H1 (cell line): ENCODE measurements at regions not wholly inside any gene's neighbourhood (a gene's known extent, or its start where the extent isn't known, plus 50 kb on each side); places are given as distances from the start of the nearest gene placed in this dataset.

ENCODE experiments used
- CTCF ChIA-PET: fragments of 300-600 bp; sonication (Branson Sonifier 250); formaldehyde crosslinking; loops from one replicate; lab custom pipeline; 2021; ENCODE audit not compliant: partially characterized antibody; lab: Charles Lee
- POLR2A ChIA-PET: fragments of 300-600 bp; sonication (Branson Sonifier 250); formaldehyde crosslinking; loops from one replicate; lab custom pipeline; 2021; ENCODE audit warnings: inconsistent platforms; ENCODE audit not compliant: partially characterized antibody; lab: Charles Lee
- DNase-seq, 2 experiments: peaks; one replicate each; pipeline versions ENCODE4 v3.0.0 to v3.0.0-alpha.2; 2010 to 2022; ENCODE audit warnings: low spot score in 2 of 2, low read depth in 1 of 2, mixed read lengths in 1 of 2
- FAIRE-seq: peaks from 2 replicates; lab custom pipeline; 2011; peaks lifted over from hg19 to GRCh38; lab: Jason Lieb, UNC
- H2AFZ ChIP-seq: 2 replicates; pipeline ENCODE4 v1.8.1; 2012; ENCODE audit warnings: low read length, inconsistent platforms
- H2AK5ac ChIP-seq: 2 replicates; pipeline ENCODE4 v1.6.1; 2013; ENCODE audit warnings: low read depth, low read length
- H2BK120ac ChIP-seq: replicated peaks from 2 replicates; pipeline ENCODE3; 2013; ENCODE audit warnings: low read depth, low read length, inconsistent platforms
- H2BK12ac ChIP-seq: 2 replicates; pipeline ENCODE4 v1.6.1; 2013; ENCODE audit warnings: low read depth, low read length
- H2BK15ac ChIP-seq: 2 replicates; pipeline ENCODE4 v1.6.1; 2013; ENCODE audit warnings: low read length
- H2BK20ac ChIP-seq: 2 replicates; pipeline ENCODE4 v1.6.1; 2013; ENCODE audit warnings: low read length
- H2BK5ac ChIP-seq: 2 replicates; pipeline ENCODE4 v1.6.1; 2013; ENCODE audit warnings: low read depth, low read length
- H3K14ac ChIP-seq: 2 replicates; pipeline ENCODE4 v1.6.1; 2013; ENCODE audit warnings: inconsistent platforms; ENCODE audit not compliant: insufficient read length
- H3K18ac ChIP-seq: 2 replicates; pipeline ENCODE4 v1.6.1; 2013; ENCODE audit warnings: low read length; ENCODE audit errors: extremely low read depth
- H3K23ac ChIP-seq: 2 replicates; pipeline ENCODE4 v1.6.1; 2013; ENCODE audit warnings: inconsistent platforms; ENCODE audit not compliant: insufficient read length
- H3K23me2 ChIP-seq: 2 replicates; pipeline ENCODE4 v1.6.1; 2013; ENCODE audit warnings: low read depth, low read length
- H3K27ac ChIP-seq: 2 replicates; pipeline ENCODE4 v1.6.1; 2011; ENCODE audit warnings: low read depth, low read length, inconsistent platforms
- H3K27me3 ChIP-seq, 4 experiments: replicated peaks in 1 of 4; 1 replicate in 1 of 4; 2 replicates in 3 of 4; pipeline versions ENCODE4 v1.6.1 to v1.8.1; 2011 to 2013; ENCODE audit warnings: low read length in 3 of 4, mild to moderate bottlenecking in 3 of 4, inconsistent platforms in 2 of 4, mixed read lengths in 2 of 4, moderate library complexity in 1 of 4; ENCODE audit not compliant: control insufficient read depth in 3 of 4, insufficient read depth in 3 of 4; ENCODE audit errors: extremely low read depth in 1 of 4
- H3K36me3 ChIP-seq, 4 experiments: 2 replicates each; pipeline versions ENCODE4 v1.6.1 to v1.8.1; 2011 to 2013; ENCODE audit warnings: mild to moderate bottlenecking in 4 of 4, low read length in 3 of 4, moderate library complexity in 2 of 4, control low read depth in 1 of 4, inconsistent platforms in 1 of 4; ENCODE audit not compliant: insufficient read depth in 4 of 4, control insufficient read depth in 2 of 4
- H3K4ac ChIP-seq: replicated peaks from 2 replicates; pipeline ENCODE3; 2013; ENCODE audit warnings: low read length, low read depth, mixed read lengths, inconsistent platforms; ENCODE audit not compliant: insufficient read length
- H3K4me1 ChIP-seq, 4 experiments: replicated peaks in 1 of 4; 1 replicate in 1 of 4; 2 replicates in 3 of 4; pipeline versions ENCODE4 v1.6.1 to v1.8.1; 2011 to 2013; ENCODE audit warnings: low read length in 3 of 4, inconsistent platforms in 2 of 4, mixed read lengths in 1 of 4; ENCODE audit not compliant: insufficient read depth in 4 of 4, control insufficient read depth in 3 of 4
- H3K4me2 ChIP-seq, 2 experiments: 2 replicates each; pipeline versions ENCODE4 v1.6.1 to v1.8.1; 2011 to 2013; ENCODE audit warnings: low read depth in 2 of 2, low read length in 2 of 2, control low read depth in 1 of 2, inconsistent platforms in 1 of 2, mild to moderate bottlenecking in 1 of 2; ENCODE audit not compliant: insufficient read depth in 1 of 2
- H3K4me3 ChIP-seq, 4 experiments: fragments of 200-600, 300-600 bp in 1 of 4; sonication (generic), shearing (Covaris generic), sonication (Bioruptor Twin) in 1 of 4; 2 replicates each; pipeline versions ENCODE4 v1.5.1 to v1.8.1; 2011 to 2016; ENCODE audit warnings: low read length in 4 of 4, low read depth in 3 of 4, control low read depth in 2 of 4, inconsistent platforms in 2 of 4, mild to moderate bottlenecking in 2 of 4, mixed read lengths in 1 of 4, moderate library complexity in 1 of 4; ENCODE audit not compliant: insufficient read depth in 2 of 4; ENCODE audit errors: extremely low read depth in 1 of 4
- H3K56ac ChIP-seq: replicated peaks from 2 replicates; pipeline ENCODE3; 2013; ENCODE audit warnings: low read depth, mild to moderate bottlenecking, mixed read lengths, low read length, inconsistent platforms; ENCODE audit not compliant: insufficient read length
- H3K79me1 ChIP-seq: 2 replicates; pipeline ENCODE4 v1.6.1; 2013; ENCODE audit warnings: low read depth, low read length, control low read depth
- H3K79me2 ChIP-seq, 2 experiments: 2 replicates each; pipeline versions ENCODE4 v1.6.1 to v1.8.1; 2012 to 2013; ENCODE audit warnings: low read length in 2 of 2, mild to moderate bottlenecking in 2 of 2, inconsistent platforms in 1 of 2; ENCODE audit not compliant: insufficient read depth in 2 of 2, control insufficient read depth in 1 of 2
- H3K9ac ChIP-seq, 4 experiments: replicated peaks in 1 of 4; 1 replicate in 1 of 4; 2 replicates in 3 of 4; pipeline versions ENCODE4 v1.6.1 to v1.8.1; 2011 to 2013; ENCODE audit warnings: low read depth in 3 of 4, low read length in 3 of 4, control low read depth in 2 of 4, mild to moderate bottlenecking in 2 of 4, moderate library complexity in 2 of 4, inconsistent platforms in 1 of 4; ENCODE audit errors: extremely low read depth in 1 of 4
- H3K9me3 ChIP-seq, 2 experiments: 2 replicates each; pipeline versions ENCODE4 v1.6.1 to v1.8.1; 2012 to 2013; ENCODE audit warnings: mild to moderate bottlenecking in 2 of 2, moderate library complexity in 2 of 2, control low read depth in 1 of 2, inconsistent platforms in 1 of 2, low read depth in 1 of 2, low read length in 1 of 2, mixed read lengths in 1 of 2; ENCODE audit not compliant: insufficient read depth in 2 of 2
- H4K20me1 ChIP-seq, 2 experiments: replicated peaks in 1 of 2; 2 replicates each; pipeline versions ENCODE3 to v1.8.1; 2011 to 2013; ENCODE audit warnings: inconsistent platforms in 2 of 2, low read length in 2 of 2, mild to moderate bottlenecking in 1 of 2; ENCODE audit not compliant: insufficient read depth in 2 of 2, control insufficient read depth in 1 of 2
- H4K5ac ChIP-seq: 2 replicates; pipeline ENCODE4 v1.6.1; 2013; ENCODE audit warnings: low read length, low read depth, mixed read lengths, inconsistent platforms; ENCODE audit not compliant: insufficient read length
- H4K8ac ChIP-seq: 2 replicates; pipeline ENCODE4 v1.8.0; 2013; ENCODE audit warnings: mild to moderate bottlenecking, moderate library complexity, low read length, inconsistent platforms; ENCODE audit not compliant: insufficient read depth; ENCODE audit errors: extremely low read depth
- H4K91ac ChIP-seq: replicated peaks from 2 replicates; pipeline ENCODE3; 2013; ENCODE audit warnings: low read length, mixed read lengths, inconsistent platforms; ENCODE audit not compliant: insufficient read length
- BCL11A ChIP-seq, 2 experiments: IDR thresholded peaks; one replicate each; pipeline ENCODE4 v1.6.1; 2011; ENCODE audit warnings: low read depth in 2 of 2, low read length in 2 of 2, mild to moderate bottlenecking in 2 of 2
- CEBPB ChIP-seq: IDR thresholded peaks from 2 replicates; pipeline ENCODE4 v1.6.1; 2012; ENCODE audit warnings: low read depth, low read length
- FOSL1 ChIP-seq: IDR thresholded peaks from 2 replicates; pipeline ENCODE4 v1.6.1; 2011; ENCODE audit warnings: mild to moderate bottlenecking, low read depth, low read length, moderate library complexity; ENCODE audit not compliant: insufficient read depth
- POLR2A ChIP-seq, 2 experiments: IDR thresholded peaks; 1 replicate in 1 of 2; 2 replicates in 1 of 2; pipeline ENCODE4 v1.6.1; 2011; ENCODE audit warnings: low read depth in 2 of 2, low read length in 2 of 2, mild to moderate bottlenecking in 2 of 2; ENCODE audit errors: control extremely low read depth in 1 of 2
- RAD21 ChIP-seq, 2 experiments: IDR thresholded peaks in 1 of 2; conservative IDR thresholded peaks in 1 of 2; 2 replicates each; pipeline ENCODE4 v1.6.1; 2011; ENCODE audit warnings: low read depth in 2 of 2, low read length in 2 of 2, improper control_type of control experiment in 1 of 2, inconsistent platforms in 1 of 2, mild to moderate bottlenecking in 1 of 2, moderate library complexity in 1 of 2
- RNF2 ChIP-seq: fragments of 200-900, 300-1000 bp; sonication (generic); IDR thresholded peaks from 2 replicates; pipeline ENCODE4 v1.7.1; 2016; ENCODE audit warnings: borderline replicate concordance, low read depth, mild to moderate bottlenecking, antibody characterized with exemption, low read length; ENCODE audit not compliant: poor library complexity, severe bottlenecking; ENCODE audit errors: missing control alignments
- SIRT6 ChIP-seq: IDR thresholded peaks from one replicate; pipeline ENCODE4 v1.7.1; 2012; ENCODE audit warnings: low read length, inconsistent platforms
- SP1 ChIP-seq: IDR thresholded peaks from 2 replicates; pipeline ENCODE4 v1.6.1; 2011; ENCODE audit warnings: low read depth, low read length
- WGBS, 2 experiments: shearing (Covaris generic) in 1 of 2; methylation state at CpG; one replicate each; pipeline versions ENCODE4 v1.1.6 to v1.1.7; 2013 to 2015; ENCODE audit warnings: low lambda C conversion rate in 2 of 2, mixed read lengths in 2 of 2, inconsistent platforms in 1 of 2, low coverage in 1 of 2, missing lambda C conversion rate in 1 of 2; ENCODE audit not compliant: insufficient replicate concordance in 2 of 2, insufficient coverage in 1 of 2, insufficient read length in 1 of 2; ENCODE audit errors: extremely low coverage in 1 of 2, missing lambda C conversion rate in 1 of 2; 5-methylcytosine and 5-hydroxymethylcytosine counted together
- TF ChIP-seq, protein P1 (sequence below): IDR thresholded peaks from 2 replicates; pipeline ENCODE4 v1.6.1; 2011; ENCODE audit warnings: low read length, improper control_type of control experiment
- TF ChIP-seq, protein P2 (sequence below): IDR thresholded peaks from 2 replicates; pipeline ENCODE4 v1.6.1; 2012; ENCODE audit warnings: low read length, inconsistent platforms

DNA sequence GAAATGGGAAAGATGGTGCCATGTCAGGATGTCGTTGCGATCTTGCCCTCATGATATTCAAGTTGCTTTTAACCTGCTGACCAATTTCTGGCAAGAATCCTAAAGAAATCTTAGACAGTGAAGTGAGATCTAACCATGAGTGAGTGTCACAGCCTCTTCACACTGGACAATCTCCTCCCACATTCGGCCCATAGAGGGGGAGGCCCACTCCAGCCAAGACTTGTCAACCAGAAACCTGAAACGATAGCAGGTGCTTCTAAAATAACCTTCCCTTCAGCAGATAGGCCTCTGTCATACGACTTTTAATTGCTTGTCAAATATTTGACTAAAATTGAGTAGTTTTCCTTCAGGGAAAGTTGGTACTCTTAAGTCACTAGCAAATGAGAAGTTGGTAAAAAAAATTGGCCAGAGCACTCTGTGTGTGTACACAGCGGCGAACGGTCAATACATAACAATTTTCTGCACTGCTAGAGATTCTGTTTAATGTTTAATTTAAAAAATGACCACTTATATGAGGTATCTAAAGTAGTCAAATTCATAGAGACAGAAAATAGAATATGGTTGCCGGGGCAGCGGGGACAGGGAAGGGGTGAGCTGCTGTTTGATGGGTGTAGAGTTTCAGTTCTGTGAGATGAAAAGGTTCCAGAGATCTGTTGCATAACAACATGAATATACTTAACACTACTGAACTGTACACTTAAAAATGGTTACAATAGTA lies 110.2 kb downstream of the VAPA start:
- Histone ChIP-seq H4K8ac (no peak overlapping the region), H3K23ac (no peak overlapping the region), H3K79me2 (no peaks in the 10 kb centered on the region), H3K9ac (no peak overlapping the region), H3K4me3 (no peak overlapping the region), H3K79me1 (no peaks in the 10 kb centered on the region), H2BK15ac (no peak overlapping the region), H3K4me2 (no peak overlapping the region), H3K23me2 (no peaks in the 10 kb centered on the region), H3K27ac (no peak overlapping the region), H3K27me3 (peaks cover 0 to 2% (median under 1%) of the 10 kb centered on the region in 4 experiments; a peak in 1 of 7 replicates), H3K9me3 (peaks cover 0 to 4% of the 10 kb centered on the region in 2 experiments; a peak in 2 of 4 replicates), H3K4ac (no peak overlapping the region), H3K18ac (no peak overlapping the region), H3K36me3 (no peaks in the 10 kb centered on the region), H2BK12ac (no peak overlapping the region), H3K4me1 (no peaks in the 10 kb centered on the region), H4K20me1 (no peaks in the 10 kb centered on the region), H2AK5ac (no peak overlapping the region), H2BK20ac (no peak overlapping the region), H4K91ac (no peak overlapping the region), H3K56ac (no peak overlapping the region), H3K14ac (no peak overlapping the region), H2AFZ (no peak overlapping the region), H4K5ac (no peak overlapping the region), H2BK5ac (no peak overlapping the region), H2BK120ac (no peak overlapping the region)
- CTCF ChIA-PET = no interaction called here
- DNase-seq (no peak), FAIRE-seq (no peak)
- WGBS, 2 experiments = 83% methylated on average over 10 of the region's 10 CpGs; no CpG with 5 or more reads in 1 of the 2 experiments
- POLR2A ChIA-PET = no interaction called here
- no peak for TF ChIP-seq SP1
- TF ChIP-seq RNF2 = no peak
- TF ChIP-seq POLR2A (IDR thresholded peaks at IDR 0.05; ENCODE audit: control extremely low read depth in 1 of 2, low read depth in 2 of 2, low read length in 2 of 2) = no peak
- no peak for TF ChIP-seq RAD21 (IDR thresholded peaks at IDR 0.05 in 1 of 2, conservative IDR thresholded peaks at IDR 0.05 in 1 of 2; ENCODE audit: low read depth in 2 of 2, low read length in 2 of 2)
- TF ChIP-seq, protein P1, sequence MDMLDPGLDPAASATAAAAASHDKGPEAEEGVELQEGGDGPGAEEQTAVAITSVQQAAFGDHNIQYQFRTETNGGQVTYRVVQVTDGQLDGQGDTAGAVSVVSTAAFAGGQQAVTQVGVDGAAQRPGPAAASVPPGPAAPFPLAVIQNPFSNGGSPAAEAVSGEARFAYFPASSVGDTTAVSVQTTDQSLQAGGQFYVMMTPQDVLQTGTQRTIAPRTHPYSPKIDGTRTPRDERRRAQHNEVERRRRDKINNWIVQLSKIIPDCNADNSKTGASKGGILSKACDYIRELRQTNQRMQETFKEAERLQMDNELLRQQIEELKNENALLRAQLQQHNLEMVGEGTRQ = no peak
- no peak for TF ChIP-seq FOSL1
- no peak for TF ChIP-seq SIRT6
- TF ChIP-seq CEBPB = no peak
- TF ChIP-seq BCL11A (IDR thresholded peaks at IDR 0.05; ENCODE audit: low read depth in 2 of 2, low read length in 2 of 2) = no peak
- TF ChIP-seq, protein P2, sequence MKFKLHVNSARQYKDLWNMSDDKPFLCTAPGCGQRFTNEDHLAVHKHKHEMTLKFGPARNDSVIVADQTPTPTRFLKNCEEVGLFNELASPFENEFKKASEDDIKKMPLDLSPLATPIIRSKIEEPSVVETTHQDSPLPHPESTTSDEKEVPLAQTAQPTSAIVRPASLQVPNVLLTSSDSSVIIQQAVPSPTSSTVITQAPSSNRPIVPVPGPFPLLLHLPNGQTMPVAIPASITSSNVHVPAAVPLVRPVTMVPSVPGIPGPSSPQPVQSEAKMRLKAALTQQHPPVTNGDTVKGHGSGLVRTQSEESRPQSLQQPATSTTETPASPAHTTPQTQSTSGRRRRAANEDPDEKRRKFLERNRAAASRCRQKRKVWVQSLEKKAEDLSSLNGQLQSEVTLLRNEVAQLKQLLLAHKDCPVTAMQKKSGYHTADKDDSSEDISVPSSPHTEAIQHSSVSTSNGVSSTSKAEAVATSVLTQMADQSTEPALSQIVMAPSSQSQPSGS = no peak
